ENCODE measurements at regions not wholly inside any gene's neighbourhood (a gene's known extent, or its start where the extent isn't known, plus 50 kb on each side); places are given as distances from the start of the nearest gene placed in this dataset.

DNA sequence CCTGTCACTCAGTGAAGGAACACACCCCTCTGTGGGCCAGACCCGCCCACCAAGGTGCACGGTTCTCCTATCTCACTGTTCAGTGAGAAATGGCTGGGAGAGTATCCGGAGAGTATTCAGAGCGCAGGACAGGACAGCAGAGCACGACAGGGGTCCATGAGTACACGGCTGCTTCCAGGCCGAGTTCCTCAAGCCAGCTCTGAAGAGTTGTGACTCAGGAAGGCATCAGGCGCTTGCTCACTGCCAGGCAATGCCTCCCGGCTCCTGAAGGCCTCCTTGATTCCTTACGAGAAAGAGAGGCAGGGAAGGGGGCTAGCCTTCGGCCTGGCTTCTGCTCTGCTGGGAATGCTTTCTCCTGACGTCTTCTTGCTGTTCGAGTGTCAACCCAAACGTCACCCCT lies 132.1 kb upstream of the PPP1R26 start:
- TF ChIP-seq CEBPB (IDR thresholded peaks at IDR 0.05; ENCODE audit: low read depth, low read length) (no peak), RCOR1 (IDR thresholded peaks at IDR 0.05; ENCODE audit: insufficient replicate concordance, low read length) (no peak), POLR2A (IDR thresholded peaks at IDR 0.05; ENCODE audit: low read depth, low read length) (no peak), RAD21 (IDR thresholded peaks at IDR 0.05; ENCODE audit: low read length) (no peak), MAZ (IDR thresholded peaks at IDR 0.05; ENCODE audit: borderline replicate concordance, low read depth, low read length) (no peak), MAFK (IDR thresholded peaks at IDR 0.05; ENCODE audit: low read depth, low read length) (no peak), FOS (IDR thresholded peaks at IDR 0.05; ENCODE audit: low read depth, low read length) (no peak), NFE2L2 (IDR thresholded peaks at IDR 0.05; ENCODE audit: low read depth, low read length) (no peak), MXI1 (IDR thresholded peaks at IDR 0.05; ENCODE audit: borderline replicate concordance, low read depth, low read length) (no peak), RFX5 (IDR thresholded peaks at IDR 0.05; ENCODE audit: low read depth, low read length) (no peak), CHD1 (IDR thresholded peaks at IDR 0.05; ENCODE audit: low read depth, low read length) (no peak)
- TF ChIP-seq, protein P1, sequence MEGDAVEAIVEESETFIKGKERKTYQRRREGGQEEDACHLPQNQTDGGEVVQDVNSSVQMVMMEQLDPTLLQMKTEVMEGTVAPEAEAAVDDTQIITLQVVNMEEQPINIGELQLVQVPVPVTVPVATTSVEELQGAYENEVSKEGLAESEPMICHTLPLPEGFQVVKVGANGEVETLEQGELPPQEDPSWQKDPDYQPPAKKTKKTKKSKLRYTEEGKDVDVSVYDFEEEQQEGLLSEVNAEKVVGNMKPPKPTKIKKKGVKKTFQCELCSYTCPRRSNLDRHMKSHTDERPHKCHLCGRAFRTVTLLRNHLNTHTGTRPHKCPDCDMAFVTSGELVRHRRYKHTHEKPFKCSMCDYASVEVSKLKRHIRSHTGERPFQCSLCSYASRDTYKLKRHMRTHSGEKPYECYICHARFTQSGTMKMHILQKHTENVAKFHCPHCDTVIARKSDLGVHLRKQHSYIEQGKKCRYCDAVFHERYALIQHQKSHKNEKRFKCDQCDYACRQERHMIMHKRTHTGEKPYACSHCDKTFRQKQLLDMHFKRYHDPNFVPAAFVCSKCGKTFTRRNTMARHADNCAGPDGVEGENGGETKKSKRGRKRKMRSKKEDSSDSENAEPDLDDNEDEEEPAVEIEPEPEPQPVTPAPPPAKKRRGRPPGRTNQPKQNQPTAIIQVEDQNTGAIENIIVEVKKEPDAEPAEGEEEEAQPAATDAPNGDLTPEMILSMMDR (conservative IDR thresholded peaks at IDR 0.05; ENCODE audit: low read depth, low read length): no peak
- TF ChIP-seq, protein P2, sequence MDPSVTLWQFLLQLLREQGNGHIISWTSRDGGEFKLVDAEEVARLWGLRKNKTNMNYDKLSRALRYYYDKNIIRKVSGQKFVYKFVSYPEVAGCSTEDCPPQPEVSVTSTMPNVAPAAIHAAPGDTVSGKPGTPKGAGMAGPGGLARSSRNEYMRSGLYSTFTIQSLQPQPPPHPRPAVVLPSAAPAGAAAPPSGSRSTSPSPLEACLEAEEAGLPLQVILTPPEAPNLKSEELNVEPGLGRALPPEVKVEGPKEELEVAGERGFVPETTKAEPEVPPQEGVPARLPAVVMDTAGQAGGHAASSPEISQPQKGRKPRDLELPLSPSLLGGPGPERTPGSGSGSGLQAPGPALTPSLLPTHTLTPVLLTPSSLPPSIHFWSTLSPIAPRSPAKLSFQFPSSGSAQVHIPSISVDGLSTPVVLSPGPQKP (IDR thresholded peaks at IDR 0.05; ENCODE audit: borderline replicate concordance, low read depth, low read length): no peak
- TF ChIP-seq, protein P3, sequence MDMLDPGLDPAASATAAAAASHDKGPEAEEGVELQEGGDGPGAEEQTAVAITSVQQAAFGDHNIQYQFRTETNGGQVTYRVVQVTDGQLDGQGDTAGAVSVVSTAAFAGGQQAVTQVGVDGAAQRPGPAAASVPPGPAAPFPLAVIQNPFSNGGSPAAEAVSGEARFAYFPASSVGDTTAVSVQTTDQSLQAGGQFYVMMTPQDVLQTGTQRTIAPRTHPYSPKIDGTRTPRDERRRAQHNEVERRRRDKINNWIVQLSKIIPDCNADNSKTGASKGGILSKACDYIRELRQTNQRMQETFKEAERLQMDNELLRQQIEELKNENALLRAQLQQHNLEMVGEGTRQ (IDR thresholded peaks at IDR 0.05; ENCODE audit: low read depth, low read length): no peak

Measured in IMR-90 (cell line).